B cell (primary cell): ENCODE measurements at regions not wholly inside any gene's neighbourhood (a gene's known extent, or its start where the extent isn't known, plus 50 kb on each side); places are given as distances from the start of the nearest gene placed in this dataset.

Source experiments
- CTCF ChIP-seq: fragments of 200-600 bp; IDR thresholded peaks from one replicate; pipeline ENCODE4 v1.8.0; 2022; ENCODE audit warnings: antibody characterized with exemption, mild to moderate bottlenecking
- EZH2 ChIP-seq: IDR thresholded peaks from 2 replicates; pipeline ENCODE4 v1.6.1; 2012; ENCODE audit warnings: borderline replicate concordance, low read depth, mild to moderate bottlenecking, moderate library complexity, low read length; ENCODE audit not compliant: insufficient read depth, poor library complexity, severe bottlenecking

- TF ChIP-seq EZH2: no peak
- TF ChIP-seq CTCF: no peak
Measured at GRCh38 chr3:161576714-161577510, 80.3 kb downstream of the OTOL1 start.
